ENCODE measurements at regions not wholly inside any gene's neighbourhood (a gene's known extent, or its start where the extent isn't known, plus 50 kb on each side); places are given as distances from the start of the nearest gene placed in this dataset.

DNA sequence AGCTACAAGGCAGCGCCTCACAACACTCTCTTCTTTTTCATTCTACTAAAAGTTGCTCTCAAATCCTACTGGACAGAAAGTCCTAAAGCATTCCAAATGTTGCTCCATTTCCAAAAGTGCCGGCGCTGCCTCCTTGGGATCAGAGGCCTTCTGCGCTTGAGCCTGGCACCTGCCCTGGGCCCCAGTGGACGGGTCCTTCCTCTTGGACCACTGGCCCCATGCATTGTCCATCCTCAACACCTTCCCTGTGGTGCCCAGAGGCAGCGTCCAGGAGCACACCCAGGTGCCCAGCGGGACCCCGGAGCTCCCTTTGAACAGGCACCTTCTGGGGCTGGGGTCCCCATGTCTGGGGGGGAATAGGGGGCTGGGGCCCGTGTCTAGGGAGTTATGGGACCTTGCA is 205.2 kb downstream of the ERMARD start:
- H3K4me1 ChIP-seq, result peaks cover 0 to 19% (median 4%) of the 10 kb centered on the region in 3 donors
- no peak overlapping the region for H3K4me3 ChIP-seq
- no peak for ATAC-seq
- no peaks in the 10 kb centered on the region for H3K9me3 ChIP-seq
- no peak overlapping the region for H3K27ac ChIP-seq
- peaks cover 5% of the 10 kb centered on the region for H3K27me3 ChIP-seq
- TF ChIP-seq POLR2A (IDR thresholded peaks at IDR 0.05) (no peak), POLR2AphosphoS5 (IDR thresholded peaks at IDR 0.05) (no peak), EP300 (IDR thresholded peaks at IDR 0.05) (no peak)
- TF ChIP-seq, protein P1, sequence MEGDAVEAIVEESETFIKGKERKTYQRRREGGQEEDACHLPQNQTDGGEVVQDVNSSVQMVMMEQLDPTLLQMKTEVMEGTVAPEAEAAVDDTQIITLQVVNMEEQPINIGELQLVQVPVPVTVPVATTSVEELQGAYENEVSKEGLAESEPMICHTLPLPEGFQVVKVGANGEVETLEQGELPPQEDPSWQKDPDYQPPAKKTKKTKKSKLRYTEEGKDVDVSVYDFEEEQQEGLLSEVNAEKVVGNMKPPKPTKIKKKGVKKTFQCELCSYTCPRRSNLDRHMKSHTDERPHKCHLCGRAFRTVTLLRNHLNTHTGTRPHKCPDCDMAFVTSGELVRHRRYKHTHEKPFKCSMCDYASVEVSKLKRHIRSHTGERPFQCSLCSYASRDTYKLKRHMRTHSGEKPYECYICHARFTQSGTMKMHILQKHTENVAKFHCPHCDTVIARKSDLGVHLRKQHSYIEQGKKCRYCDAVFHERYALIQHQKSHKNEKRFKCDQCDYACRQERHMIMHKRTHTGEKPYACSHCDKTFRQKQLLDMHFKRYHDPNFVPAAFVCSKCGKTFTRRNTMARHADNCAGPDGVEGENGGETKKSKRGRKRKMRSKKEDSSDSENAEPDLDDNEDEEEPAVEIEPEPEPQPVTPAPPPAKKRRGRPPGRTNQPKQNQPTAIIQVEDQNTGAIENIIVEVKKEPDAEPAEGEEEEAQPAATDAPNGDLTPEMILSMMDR (IDR thresholded peaks at IDR 0.05), result no peak
- no peaks in the 10 kb centered on the region for H3K36me3 ChIP-seq
- no CpG with 5 or more reads among the region's 9 CpGs for WGBS, 2 donors (ENCODE audit: low coverage in 1 of 2)

DNA sequence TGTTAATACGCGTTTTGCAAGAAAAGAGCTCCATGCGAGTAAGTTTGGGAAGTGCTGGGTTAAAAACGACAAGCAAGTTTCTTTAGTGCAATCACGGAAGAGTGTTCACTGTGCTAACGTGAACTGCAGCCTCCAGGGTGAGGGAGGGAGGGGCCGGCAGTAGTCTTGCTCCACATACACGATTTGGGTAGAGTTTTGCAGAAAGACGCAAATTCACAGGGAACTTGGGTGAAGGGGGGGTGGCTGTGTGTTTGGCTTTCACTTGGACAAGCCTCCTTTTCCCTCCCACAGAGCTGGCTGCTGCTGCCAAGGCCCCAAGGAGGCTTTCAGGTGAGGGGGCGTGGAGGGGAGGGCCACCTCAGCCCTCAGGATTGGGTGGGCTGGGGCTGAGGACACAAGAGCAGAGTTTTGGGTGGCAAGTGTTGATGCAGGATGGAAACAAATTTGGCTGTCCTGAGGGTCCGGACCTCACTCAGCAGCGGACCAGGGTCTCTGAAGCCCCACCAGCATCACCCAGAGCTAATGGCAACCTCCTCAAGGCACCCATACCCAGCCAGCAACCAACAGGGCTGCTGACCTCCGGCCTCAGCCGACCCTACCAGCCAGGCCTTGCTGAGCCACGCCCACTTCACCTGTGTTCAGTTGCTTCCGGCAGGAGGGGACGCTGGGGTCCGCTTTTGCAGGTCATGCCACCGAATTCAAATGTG is 204.5 kb downstream of the ERMARD start:
- TF ChIP-seq EP300 (IDR thresholded peaks at IDR 0.05) (no peak), POLR2A (IDR thresholded peaks at IDR 0.05) (no peak), POLR2AphosphoS5 (IDR thresholded peaks at IDR 0.05) (no peak)
- TF ChIP-seq, protein P1 (IDR thresholded peaks at IDR 0.05), result no peak
- Histone ChIP-seq H3K36me3 (no peaks in the 10 kb centered on the region), H3K27me3 (no peaks in the 10 kb centered on the region), H3K9me3 (no peaks in the 10 kb centered on the region), H3K4me1 (peaks cover 0 to 12% (median 4%) of the 10 kb centered on the region in 3 donors), H3K4me3 (no peak overlapping the region), H3K27ac (no peak overlapping the region)
- no peak for ATAC-seq
- whole genome bisulfite sequencing, 2 donors (ENCODE audit: low coverage in 1 of 2), result 64% methylated on average over 9 to 13 of the region's 19 CpGs

DNA sequence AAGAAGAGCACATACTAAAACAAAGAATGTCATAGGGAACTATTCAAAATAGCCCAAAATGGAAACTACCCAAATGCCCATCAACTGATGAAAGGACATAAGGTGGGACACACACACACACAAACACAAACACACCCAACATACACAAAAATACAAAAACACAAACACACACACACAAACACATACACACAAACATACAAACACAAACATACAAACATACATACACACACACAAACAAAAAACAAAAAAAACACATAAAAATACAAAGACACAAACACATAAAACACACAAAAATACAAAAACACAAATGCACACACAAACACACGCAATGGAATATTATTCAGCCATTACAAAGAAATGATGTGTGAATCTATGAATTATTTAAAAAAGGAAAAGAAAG is 203.6 kb downstream of the ERMARD start:
- Histone ChIP-seq H3K36me3 (no peaks in the 10 kb centered on the region), H3K4me3 (no peak overlapping the region), H3K27me3 (no peaks in the 10 kb centered on the region), H3K4me1 (peaks cover 0 to 10% (median 4%) of the 10 kb centered on the region in 3 donors), H3K27ac (no peak overlapping the region), H3K9me3 (no peaks in the 10 kb centered on the region)
- no peak for ATAC-seq
- TF ChIP-seq POLR2A (IDR thresholded peaks at IDR 0.05) (no peak), EP300 (IDR thresholded peaks at IDR 0.05) (no peak), POLR2AphosphoS5 (IDR thresholded peaks at IDR 0.05) (no peak)
- TF ChIP-seq, protein P1 (IDR thresholded peaks at IDR 0.05), result no peak
- 89 to 100% methylated on average over 1 of the region's 1 CpG for WGBS, 2 donors (ENCODE audit: low coverage in 1 of 2)

DNA sequence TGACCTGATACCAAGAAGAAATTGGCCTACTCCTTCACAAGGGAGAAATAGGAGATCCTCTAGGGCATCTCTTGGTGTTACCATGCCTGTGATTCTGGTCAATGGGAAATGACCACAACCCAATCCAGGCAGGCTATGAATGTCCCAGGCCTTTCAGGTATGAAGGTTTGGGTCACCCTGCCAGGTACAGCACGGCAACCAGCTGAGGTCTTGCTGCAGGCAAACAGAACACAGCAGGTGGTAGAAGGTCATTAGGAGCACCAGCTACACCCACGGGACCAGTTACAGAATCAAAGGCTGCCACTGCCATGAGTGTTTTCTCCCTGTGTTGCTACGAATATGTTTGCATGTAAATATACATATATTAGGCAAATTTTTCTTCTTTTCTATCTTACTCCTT is 202.3 kb downstream of the ERMARD start:
- no peaks in the 10 kb centered on the region for H3K27me3 ChIP-seq
- H3K27ac ChIP-seq, result no peak overlapping the region
- 50 to 83% methylated on average over 2 of the region's 3 CpGs for WGBS, 2 donors (ENCODE audit: low coverage in 1 of 2)
- H3K36me3 ChIP-seq, result no peaks in the 10 kb centered on the region
- TF ChIP-seq POLR2A (IDR thresholded peaks at IDR 0.05) (no peak), EP300 (IDR thresholded peaks at IDR 0.05) (no peak), POLR2AphosphoS5 (IDR thresholded peaks at IDR 0.05) (no peak)
- TF ChIP-seq, protein P1 (IDR thresholded peaks at IDR 0.05), result no peak
- no peak overlapping the region for H3K4me3 ChIP-seq
- no peaks in the 10 kb centered on the region for H3K9me3 ChIP-seq
- no peaks in the 10 kb centered on the region for H3K4me1 ChIP-seq
- ATAC-seq, result no peak

DNA sequence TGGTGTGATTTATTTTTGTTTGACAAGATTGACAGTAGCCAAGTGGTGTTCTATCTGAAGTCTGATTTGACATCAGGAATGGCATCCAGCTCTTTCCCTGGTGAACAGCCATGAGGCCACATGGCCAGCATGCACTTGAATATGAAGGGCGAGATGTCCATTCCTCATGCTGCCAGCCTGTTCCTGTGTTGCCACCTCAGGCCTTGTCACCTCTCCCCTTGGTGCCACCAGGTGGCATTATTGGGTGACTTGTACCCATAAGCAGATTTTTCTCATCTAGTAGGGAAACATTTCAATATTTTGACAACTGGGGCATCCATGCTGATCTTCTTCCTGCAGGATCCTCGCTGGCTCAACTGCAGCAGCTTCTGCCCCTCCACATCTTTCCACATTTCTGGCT is 199.1 kb downstream of the ERMARD start:
- ATAC-seq, result no peak

More for the DNA sequence above, 199.1 kb downstream of the ERMARD start:
- Histone ChIP-seq H3K9me3 (no peaks in the 10 kb centered on the region), H3K36me3 (no peaks in the 10 kb centered on the region), H3K27ac (no peak overlapping the region), H3K27me3 (no peaks in the 10 kb centered on the region), H3K4me1 (no peaks in the 10 kb centered on the region), H3K4me3 (no peak overlapping the region)
- WGBS, 2 donors (ENCODE audit: low coverage in 1 of 2), result 78% methylated on average over 2 of the region's 2 CpGs; no CpG with 5 or more reads in 1 of the 2 donors
- TF ChIP-seq, protein P1 (IDR thresholded peaks at IDR 0.05), result peak in 1 of 4 experiments; percentile 20
- TF ChIP-seq EP300 (IDR thresholded peaks at IDR 0.05), result no peak
- TF ChIP-seq POLR2AphosphoS5 (IDR thresholded peaks at IDR 0.05), result no peak

Measured in gastroesophageal sphincter (tissue), 4 donors.